NCI-H128 (cell line): ENCODE measurements at regions not wholly inside any gene's neighbourhood (a gene's known extent, or its start where the extent isn't known, plus 50 kb on each side); places are given as distances from the start of the nearest gene placed in this dataset.
A peak's percentile ranks its signal among the peaks of the same experiment; 100 is the strongest.

Source experiments
- DNase-seq: peaks from one replicate; lab custom pipeline; 2025; ENCODE audit not compliant: unreplicated experiment; lab: John Stamatoyannopoulos, UW

- DNase-seq = no peak
Measured at GRCh38 chr5:112625246-112625645, 112.4 kb upstream of the APC start.

GRCh38 chr5:112625689-112626438 is 111.8 kb upstream of the APC start:
- DNase-seq = peak; percentile 28

GRCh38 chr5:112626715-112627114 is 111.0 kb upstream of the APC start:
- no peak for DNase-seq

- DNase-seq = peak; percentile 28
Measured at GRCh38 chr5:112628214-112628980, 109.3 kb upstream of the APC start.

GRCh38 chr5:112630246-112631009 is 107.3 kb upstream of the APC start:
- DNase-seq = no peak

- no peak for DNase-seq
Measured at GRCh38 chr5:112634166-112634565, 103.5 kb upstream of the APC start.

- DNase-seq = no peak
Measured at GRCh38 chr5:112634796-112635195, 102.9 kb upstream of the APC start.

GRCh38 chr5:112635276-112635675 is 102.4 kb upstream of the APC start:
- no peak for DNase-seq

GRCh38 chr5:112635771-112636731 is 101.6 kb upstream of the APC start:
- no peak for DNase-seq

GRCh38 chr5:112636751-112637150 is 100.9 kb upstream of the APC start:
- no peak for DNase-seq

- no peak for DNase-seq
Measured at GRCh38 chr5:112637343-112637742, 100.3 kb upstream of the APC start.

GRCh38 chr5:112640546-112640945 is 97.1 kb upstream of the APC start:
- no peak for DNase-seq

- no peak for DNase-seq
Measured at GRCh38 chr5:112641515-112642110, 96.1 kb upstream of the APC start.

GRCh38 chr5:112642885-112643284 is 94.8 kb upstream of the APC start:
- no peak for DNase-seq

- DNase-seq = no peak
Measured at GRCh38 chr5:112643339-112643971, 94.2 kb upstream of the APC start.

GRCh38 chr5:112646139-112646936 is 91.3 kb upstream of the APC start:
- DNase-seq = no peak

- DNase-seq = no peak
Measured at GRCh38 chr5:112647428-112647827, 90.3 kb upstream of the APC start.

- no peak for DNase-seq
Measured at GRCh38 chr5:112648264-112648663, 89.4 kb upstream of the APC start.

- DNase-seq = no peak
Measured at GRCh38 chr5:112649882-112650281, 87.8 kb upstream of the APC start.
